Rectal smooth muscle tissue (tissue), 1 donor: ENCODE measurements at regions not wholly inside any gene's neighbourhood (a gene's known extent, or its start where the extent isn't known, plus 50 kb on each side); places are given as distances from the start of the nearest gene placed in this dataset.

ENCODE experiments used
- H3K27ac ChIP-seq: one replicate; pipeline ENCODE4 v1.7.0; 2013; ENCODE audit warnings: low read depth, low read length, inconsistent platforms
- H3K27me3 ChIP-seq: one replicate; pipeline ENCODE4 v1.7.0; 2013; ENCODE audit warnings: low read length; ENCODE audit not compliant: control insufficient read depth, insufficient read depth
- H3K36me3 ChIP-seq: one replicate; pipeline ENCODE4 v1.7.0; 2013; ENCODE audit warnings: low read length; ENCODE audit not compliant: control insufficient read depth, insufficient read depth
- H3K4me1 ChIP-seq: one replicate; pipeline ENCODE4 v1.7.0; 2013; ENCODE audit warnings: low read length; ENCODE audit not compliant: control insufficient read depth, insufficient read depth
- H3K4me3 ChIP-seq: one replicate; pipeline ENCODE4 v1.7.0; 2013; ENCODE audit warnings: low read length
- H3K9ac ChIP-seq: one replicate; pipeline ENCODE4 v1.7.0; 2013; ENCODE audit warnings: low read length

GRCh38 chr3:102143536-102143935 is 291.3 kb upstream of the ZPLD1 start:
- H3K4me3 ChIP-seq = no peak overlapping the region
- H3K4me1 ChIP-seq = peaks cover 24% of the 10 kb centered on the region
- H3K9ac ChIP-seq = no peak overlapping the region
- no peaks in the 10 kb centered on the region for H3K27me3 ChIP-seq
- no peaks in the 10 kb centered on the region for H3K36me3 ChIP-seq
- H3K27ac ChIP-seq = no peak overlapping the region

- Histone ChIP-seq H3K36me3 (no peaks in the 10 kb centered on the region), H3K9ac (no peak overlapping the region), H3K4me1 (peaks cover 24% of the 10 kb centered on the region), H3K27ac (no peak overlapping the region), H3K27me3 (no peaks in the 10 kb centered on the region), H3K4me3 (no peak overlapping the region)
Measured at GRCh38 chr3:102144063-102144462, 290.8 kb upstream of the ZPLD1 start.

DNA sequence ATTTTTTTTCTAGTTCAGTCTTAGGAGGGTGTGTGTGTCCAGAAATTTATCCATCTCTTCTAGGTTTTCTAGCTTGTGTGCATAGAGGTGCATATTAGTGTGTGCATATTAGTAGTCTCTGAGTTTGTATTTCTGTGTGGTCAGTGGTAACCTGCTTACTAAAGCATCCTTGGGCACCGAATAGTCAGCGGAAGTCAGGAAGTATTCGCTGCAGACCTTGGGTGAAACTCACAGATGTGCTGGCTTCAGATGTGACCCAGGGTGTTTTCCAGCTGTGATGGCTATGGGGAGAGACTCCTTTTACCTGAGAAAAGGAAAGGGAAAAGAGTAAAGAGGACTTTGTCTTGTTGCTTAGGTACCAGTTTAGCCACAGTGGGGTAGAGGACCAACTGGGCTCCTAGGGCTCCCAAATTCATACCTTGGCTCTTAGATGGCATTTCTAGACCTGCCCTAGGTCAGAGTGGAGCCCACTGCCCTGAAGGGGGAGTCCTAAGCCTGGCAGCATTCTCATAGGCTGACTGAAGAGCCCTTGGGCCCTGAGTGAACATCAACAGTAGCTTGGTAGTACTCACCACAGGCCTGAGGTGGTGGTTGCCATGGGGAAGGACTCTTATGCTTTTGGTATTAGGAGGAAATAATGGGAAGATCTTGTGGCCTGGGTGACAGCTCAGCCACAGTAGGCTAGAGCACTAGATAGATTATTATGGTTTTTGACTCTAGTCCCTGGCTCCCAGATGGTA is 286.0 kb upstream of the ZPLD1 start:
- H3K9ac ChIP-seq = no peak overlapping the region
- H3K36me3 ChIP-seq = no peaks in the 10 kb centered on the region
- H3K27me3 ChIP-seq = no peaks in the 10 kb centered on the region
- H3K4me3 ChIP-seq = no peak overlapping the region
- peaks cover 4% of the 10 kb centered on the region for H3K4me1 ChIP-seq
- no peak overlapping the region for H3K27ac ChIP-seq

GRCh38 chr3:102151935-102152334 is 282.9 kb upstream of the ZPLD1 start:
- H3K4me1 ChIP-seq = no peaks in the 10 kb centered on the region

GRCh38 chr3:102156426-102156825 is 278.4 kb upstream of the ZPLD1 start:
- Histone ChIP-seq H3K36me3 (no peaks in the 10 kb centered on the region), H3K9ac (no peak overlapping the region), H3K27me3 (no peaks in the 10 kb centered on the region), H3K27ac (no peak overlapping the region), H3K4me1 (no peaks in the 10 kb centered on the region), H3K4me3 (no peak overlapping the region)

More at GRCh38 chr3:102151935-102152334, 282.9 kb upstream of the ZPLD1 start:
- no peaks in the 10 kb centered on the region for H3K36me3 ChIP-seq
- no peak overlapping the region for H3K4me3 ChIP-seq
- H3K9ac ChIP-seq = no peak overlapping the region
- no peak overlapping the region for H3K27ac ChIP-seq
- no peaks in the 10 kb centered on the region for H3K27me3 ChIP-seq

DNA sequence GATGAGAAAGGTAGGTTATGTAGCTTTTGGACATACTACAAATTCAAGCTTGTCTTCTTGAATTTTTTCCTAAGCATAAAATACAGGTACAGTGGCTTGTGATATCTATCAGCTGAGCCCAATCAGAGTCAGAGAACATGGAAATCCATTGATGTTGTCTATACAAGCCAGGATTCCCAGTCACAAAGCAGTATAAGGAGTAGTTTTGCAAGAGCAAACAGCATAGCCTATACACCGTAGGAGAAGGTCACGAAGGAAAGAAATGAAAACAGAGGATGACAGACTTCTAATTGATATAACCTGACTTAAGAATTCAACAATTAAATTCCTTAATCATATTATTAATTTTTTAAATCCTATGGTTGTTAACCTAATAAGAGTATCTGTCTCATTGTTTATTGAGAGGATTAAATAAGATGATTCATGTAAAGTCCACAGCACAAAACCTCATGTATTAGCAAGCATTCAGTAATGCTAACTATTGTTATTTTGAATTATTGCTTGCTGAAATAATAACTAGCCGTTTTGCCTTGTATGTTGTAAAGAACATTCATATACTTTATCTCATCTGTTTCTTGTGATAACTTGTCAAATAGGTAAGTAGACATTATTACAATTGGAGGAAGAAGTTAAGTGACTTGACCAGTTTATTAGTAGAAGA is 276.6 kb upstream of the ZPLD1 start:
- Histone ChIP-seq H3K9ac (no peak overlapping the region), H3K4me3 (no peak overlapping the region), H3K27me3 (no peaks in the 10 kb centered on the region), H3K36me3 (no peaks in the 10 kb centered on the region), H3K27ac (no peak overlapping the region), H3K4me1 (peaks cover 2% of the 10 kb centered on the region)

- H3K27ac ChIP-seq = no peak overlapping the region
- no peak overlapping the region for H3K4me3 ChIP-seq
- no peaks in the 10 kb centered on the region for H3K36me3 ChIP-seq
- no peak overlapping the region for H3K9ac ChIP-seq
- H3K4me1 ChIP-seq = peaks cover 6% of the 10 kb centered on the region
- no peaks in the 10 kb centered on the region for H3K27me3 ChIP-seq
Measured at GRCh38 chr3:102159810-102160451, 274.9 kb upstream of the ZPLD1 start.

GRCh38 chr3:102161384-102162006 is 273.3 kb upstream of the ZPLD1 start:
- Histone ChIP-seq H3K4me1 (peaks cover 6% of the 10 kb centered on the region), H3K9ac (no peak overlapping the region), H3K4me3 (no peak overlapping the region), H3K27ac (no peak overlapping the region), H3K27me3 (no peaks in the 10 kb centered on the region), H3K36me3 (no peaks in the 10 kb centered on the region)

DNA sequence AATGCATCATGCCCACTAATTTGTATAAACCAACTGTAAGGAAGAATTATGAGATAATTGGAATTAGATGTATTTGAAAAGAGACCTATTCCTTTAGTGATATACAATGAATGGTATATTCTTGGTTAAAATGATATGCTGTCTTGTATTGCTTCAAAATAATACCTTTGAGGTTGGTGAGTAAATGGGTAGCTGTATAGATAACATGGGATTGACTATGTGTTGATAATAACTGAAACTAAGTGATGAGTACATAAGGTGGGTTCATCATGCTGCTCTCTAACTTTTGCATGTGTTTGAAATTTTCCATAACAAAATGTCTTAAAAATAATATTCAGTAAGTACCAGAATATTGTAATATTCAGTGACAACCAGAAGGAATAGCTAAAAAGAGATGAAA is 272.6 kb upstream of the ZPLD1 start:
- Histone ChIP-seq H3K4me1 (peaks cover 6% of the 10 kb centered on the region), H3K9ac (no peak overlapping the region), H3K4me3 (no peak overlapping the region), H3K27me3 (no peaks in the 10 kb centered on the region), H3K36me3 (no peaks in the 10 kb centered on the region), H3K27ac (no peak overlapping the region)

DNA sequence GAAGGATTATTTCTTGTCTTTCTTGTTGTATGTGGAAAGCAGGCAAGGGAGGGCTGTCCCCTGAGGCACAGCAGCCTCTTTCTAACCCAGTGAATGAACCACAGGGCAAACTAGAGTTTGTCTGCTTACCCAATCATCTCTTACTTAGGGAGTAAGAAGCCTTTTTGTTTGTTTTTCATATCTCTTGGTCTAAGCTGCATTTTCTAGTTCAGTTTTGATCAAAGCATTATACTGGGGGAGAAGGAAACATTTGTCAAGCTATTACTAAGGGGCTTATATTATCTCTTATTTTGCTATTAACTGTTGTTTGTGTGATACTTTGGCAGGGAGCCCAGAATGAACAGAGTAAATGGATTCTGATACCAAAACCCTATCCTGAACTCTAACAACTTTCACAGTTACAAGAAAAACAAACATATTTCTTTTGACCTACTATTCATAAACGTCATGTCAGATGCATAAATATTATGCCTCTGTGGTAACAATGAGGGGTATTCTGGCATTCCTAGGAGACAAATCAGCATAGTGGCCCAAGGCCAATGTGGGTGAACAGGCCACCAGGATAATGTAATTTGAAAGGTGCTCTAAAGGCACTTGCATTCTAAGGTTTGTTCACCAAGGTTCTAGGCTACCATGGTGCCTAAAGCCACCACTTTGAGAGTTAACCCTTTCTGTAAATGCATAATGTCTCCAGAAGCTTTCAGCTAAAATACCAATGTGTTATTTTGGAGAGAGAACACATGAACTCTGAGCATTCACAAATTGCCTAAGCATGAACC is 271.6 kb upstream of the ZPLD1 start:
- peaks cover 6% of the 10 kb centered on the region for H3K4me1 ChIP-seq
- H3K27me3 ChIP-seq = no peaks in the 10 kb centered on the region
- H3K4me3 ChIP-seq = no peak overlapping the region
- peak overlapping the region; percentile 51 for H3K27ac ChIP-seq
- H3K36me3 ChIP-seq = no peaks in the 10 kb centered on the region
- H3K9ac ChIP-seq = no peak overlapping the region

DNA sequence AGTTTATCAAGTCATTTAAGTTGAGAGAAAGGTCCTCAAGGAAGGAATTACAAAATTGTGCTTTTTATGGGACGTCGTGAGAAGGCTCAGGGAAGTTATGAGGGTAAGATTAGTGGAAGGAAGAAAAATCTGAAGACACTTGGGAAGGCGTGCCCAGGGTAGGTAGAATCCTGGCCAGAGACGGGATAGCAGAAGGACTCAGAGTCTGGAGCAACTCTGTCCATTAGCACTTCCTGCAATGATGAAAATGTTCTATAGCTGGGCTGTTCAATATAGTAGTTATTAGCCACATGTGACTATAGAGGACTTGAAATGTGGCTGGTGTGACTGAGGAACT is 271.0 kb upstream of the ZPLD1 start:
- Histone ChIP-seq H3K36me3 (no peaks in the 10 kb centered on the region), H3K4me3 (no peak overlapping the region), H3K27me3 (no peaks in the 10 kb centered on the region), H3K4me1 (peaks cover 6% of the 10 kb centered on the region), H3K9ac (no peak overlapping the region), H3K27ac (peak overlapping the region; percentile 51)

DNA sequence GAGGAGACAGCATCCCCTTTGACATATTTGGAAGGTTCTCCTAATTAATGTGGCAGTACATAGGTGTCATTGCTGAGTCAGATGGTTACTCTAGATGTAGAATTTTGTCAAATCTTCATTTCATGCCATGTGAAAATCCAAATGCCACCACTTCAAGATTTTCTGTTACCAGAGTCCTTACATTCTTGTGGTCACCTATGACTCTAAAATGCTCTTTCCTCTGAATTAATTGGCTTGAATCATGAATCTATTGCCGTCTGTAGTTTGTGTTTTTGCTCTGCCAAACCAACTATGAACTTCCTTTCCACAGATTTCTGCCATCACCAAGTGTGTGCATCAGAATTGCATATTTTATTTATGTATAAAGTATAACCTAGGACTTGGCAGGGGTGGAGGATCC is 269.4 kb upstream of the ZPLD1 start:
- Histone ChIP-seq H3K36me3 (no peaks in the 10 kb centered on the region), H3K4me1 (peaks cover 6% of the 10 kb centered on the region), H3K27ac (no peak overlapping the region), H3K9ac (no peak overlapping the region), H3K27me3 (no peaks in the 10 kb centered on the region), H3K4me3 (no peak overlapping the region)
